ENCODE measurements at regions not wholly inside any gene's neighbourhood (a gene's known extent, or its start where the extent isn't known, plus 50 kb on each side); places are given as distances from the start of the nearest gene placed in this dataset.
"Not testable (repeated sequence)": the region's sequence is repeated elsewhere in the genome, so short reads cannot be mapped to it uniquely, and the experiment has no call there.

DNA sequence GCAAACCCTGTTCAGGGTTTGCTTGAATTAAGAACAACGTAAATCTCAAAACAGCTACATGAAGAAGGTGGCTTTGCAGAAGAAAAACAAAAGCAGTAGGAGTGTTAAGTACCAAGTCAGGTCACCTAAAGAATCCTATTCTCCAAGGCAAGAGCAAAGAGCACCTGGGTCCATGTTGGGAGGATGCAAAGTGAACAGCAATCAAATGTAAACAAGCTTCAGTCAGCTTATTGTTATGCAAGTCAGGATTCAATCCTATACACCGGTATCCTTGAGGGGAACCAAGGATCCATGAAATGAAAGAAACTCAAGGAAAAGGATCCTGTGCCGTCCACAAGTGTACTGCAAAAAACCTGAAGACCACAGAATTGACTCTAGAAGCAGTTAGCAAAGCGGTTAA is 261.0 kb upstream of the DDX18 start:
- DNase-seq, result no peak

DNA sequence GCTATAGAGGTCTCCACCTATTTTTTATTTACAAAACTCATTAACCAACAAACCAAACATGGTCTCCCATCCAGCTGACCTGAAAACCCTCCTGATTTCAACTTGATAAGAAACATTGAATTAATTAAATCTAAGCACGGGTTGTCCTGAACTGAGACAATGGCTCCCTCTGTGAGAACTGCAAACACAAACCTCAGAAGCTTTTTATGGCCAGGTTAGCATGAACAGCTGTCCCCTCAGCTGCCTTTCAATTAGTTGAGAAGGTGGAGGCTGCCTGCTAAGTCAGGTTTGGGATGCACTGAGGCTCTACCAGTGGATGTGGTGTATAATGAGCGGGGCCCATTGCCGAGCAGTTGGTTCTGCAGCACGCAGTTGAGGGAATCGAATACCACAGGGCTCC is 258.5 kb upstream of the DDX18 start:
- no peak for DNase-seq

DNA sequence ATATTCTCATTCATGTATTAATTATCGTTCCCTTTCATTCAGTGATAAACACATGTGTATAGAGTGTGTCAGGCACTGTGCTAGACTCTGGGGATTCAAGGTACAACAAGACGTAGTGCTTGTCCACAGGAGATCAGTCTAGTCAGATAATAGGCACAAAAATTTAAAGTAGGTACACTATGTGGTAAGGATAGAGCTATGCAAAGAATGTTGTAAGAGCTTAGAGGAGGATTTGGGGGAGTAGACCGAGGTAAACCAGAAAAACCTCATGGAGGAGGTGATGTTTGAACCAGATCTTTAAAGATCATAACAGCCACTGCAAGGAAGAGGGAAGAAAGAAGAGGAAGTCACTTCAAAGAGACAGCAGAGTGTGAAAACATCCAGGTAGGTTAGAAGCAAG is 256.9 kb upstream of the DDX18 start:
- DNase-seq, result no peak

DNA sequence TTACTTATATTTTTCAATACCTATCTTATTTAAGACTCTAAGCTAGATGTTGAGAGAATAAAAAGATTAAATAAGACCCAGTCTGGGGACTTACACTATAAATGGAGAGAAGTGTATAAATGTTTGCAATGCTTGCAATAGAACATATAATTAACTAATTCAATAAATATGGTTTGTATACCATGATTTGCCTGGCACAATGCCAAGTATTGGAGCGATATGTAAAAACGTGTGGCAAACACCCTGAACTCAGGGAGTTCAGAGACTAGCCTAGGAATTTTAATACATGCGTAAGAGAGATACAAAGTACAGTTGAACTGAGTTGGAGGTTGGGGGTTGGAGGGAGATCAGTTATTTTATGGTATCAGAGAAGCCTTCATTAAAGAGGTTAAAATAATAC is 251.8 kb upstream of the DDX18 start:
- no peak for DNase-seq

DNA sequence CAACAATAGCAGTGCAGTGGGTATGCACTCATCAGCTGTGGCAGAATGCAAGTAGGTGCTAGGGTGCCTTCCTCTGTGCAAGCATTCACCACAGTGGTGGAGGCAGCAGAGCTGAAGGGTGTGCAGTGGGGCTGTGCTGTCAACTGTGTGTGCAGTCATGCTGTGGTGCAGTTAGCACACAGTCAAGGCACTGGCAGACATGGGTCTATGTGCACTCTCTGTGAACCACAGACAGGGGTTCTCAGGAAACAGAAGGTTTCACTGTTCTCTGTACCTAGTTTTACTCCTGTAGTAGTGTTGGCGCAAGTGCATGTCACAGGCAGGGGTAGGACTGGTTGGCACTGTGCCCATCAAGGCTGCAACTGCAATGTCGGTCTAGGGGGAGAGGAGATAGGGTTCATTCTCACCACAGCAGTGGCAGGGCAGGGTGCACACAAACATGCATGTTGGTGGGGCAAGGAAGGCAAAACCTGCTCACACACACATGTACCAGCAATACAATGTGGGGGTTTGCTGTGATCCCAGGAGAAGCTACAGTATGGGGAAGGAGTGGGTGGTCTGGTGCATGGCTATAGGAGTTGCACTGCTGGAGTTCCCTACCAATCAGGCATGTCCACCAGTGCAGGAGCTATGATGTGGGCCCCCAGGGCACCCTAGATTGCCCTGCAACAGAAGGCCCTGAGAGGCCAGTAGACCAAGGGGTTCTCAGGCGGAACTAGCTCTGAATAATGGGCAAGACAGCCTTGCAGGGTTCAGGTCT is 242.7 kb upstream of the DDX18 start:
- DNase-seq, result no peak

DNA sequence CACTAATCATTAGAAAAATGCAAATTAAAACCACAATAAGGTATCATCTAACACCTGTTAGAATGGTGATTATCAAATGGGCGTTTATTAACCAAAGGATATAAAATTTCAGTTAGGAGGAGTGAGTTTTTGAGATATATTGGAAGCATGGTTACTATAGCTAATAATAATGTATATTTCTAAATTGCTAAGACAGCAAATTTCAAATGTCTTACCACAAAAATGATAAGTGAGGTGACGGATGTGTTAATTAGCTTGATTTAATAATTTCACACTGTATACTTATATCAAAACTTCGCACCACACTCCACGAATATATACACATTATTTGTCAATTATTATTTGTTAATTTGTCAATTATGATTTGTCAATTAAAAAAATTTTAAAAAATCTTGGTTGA is 227.2 kb upstream of the DDX18 start:
- no peak for DNase-seq

DNA sequence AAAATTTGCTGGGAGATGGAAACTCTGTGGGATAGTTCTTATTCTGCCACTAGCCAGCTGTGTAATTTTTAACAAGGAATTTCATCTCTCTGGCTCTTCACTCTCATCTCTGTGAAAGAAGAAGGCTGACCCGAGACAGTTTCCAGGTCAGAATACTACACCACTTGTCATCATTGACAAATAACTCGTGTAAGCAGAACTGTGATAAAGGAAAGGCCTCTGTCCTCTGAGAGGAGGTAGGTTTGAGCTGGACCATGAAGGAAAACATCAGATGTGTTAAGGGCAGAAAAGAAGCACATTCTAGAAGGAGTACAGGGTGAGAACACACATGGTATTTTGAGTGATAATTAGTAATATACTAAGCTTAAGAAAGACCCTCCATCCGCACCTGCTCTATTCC is 211.4 kb upstream of the DDX18 start:
- no peak for DNase-seq

DNA sequence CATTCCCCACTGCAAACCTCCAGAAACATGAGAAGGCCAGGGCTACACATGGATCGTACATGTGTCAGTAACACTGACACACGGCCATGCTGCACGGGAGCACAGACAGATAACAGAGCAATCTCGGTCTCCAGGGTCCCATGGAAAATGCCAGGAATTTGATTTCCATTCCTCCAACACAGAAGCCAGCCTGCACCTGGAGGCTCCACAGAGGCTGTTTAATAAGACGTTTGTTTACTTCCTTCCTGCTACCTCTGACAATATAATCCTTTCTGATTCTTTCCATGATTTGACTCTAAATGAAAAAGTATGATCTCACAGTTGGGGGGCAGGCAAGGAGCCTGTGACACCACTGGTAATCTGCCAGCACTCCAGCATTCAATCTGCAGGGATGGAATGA is 210.9 kb upstream of the DDX18 start:
- no peak for DNase-seq

DNA sequence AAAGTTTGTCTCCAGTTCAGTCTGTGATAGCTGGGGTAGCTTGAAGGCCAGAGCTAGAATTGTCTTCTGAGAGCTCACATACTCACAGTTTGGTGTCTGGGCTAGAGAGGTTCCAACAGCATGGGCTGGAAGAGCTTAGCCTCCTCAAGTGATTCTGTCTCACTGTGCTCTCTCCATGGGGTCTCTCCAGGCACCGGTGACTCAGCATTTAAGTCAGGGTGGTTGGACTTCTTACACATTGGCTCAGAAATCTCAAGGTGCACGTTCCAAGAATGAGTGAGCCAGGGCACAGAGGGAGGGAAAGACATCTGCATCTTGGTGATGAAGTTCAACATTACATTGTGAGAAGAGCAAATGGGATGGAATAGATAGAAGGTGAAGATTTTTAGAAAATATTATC is 207.3 kb upstream of the DDX18 start:
- DNase-seq, result no peak

DNA sequence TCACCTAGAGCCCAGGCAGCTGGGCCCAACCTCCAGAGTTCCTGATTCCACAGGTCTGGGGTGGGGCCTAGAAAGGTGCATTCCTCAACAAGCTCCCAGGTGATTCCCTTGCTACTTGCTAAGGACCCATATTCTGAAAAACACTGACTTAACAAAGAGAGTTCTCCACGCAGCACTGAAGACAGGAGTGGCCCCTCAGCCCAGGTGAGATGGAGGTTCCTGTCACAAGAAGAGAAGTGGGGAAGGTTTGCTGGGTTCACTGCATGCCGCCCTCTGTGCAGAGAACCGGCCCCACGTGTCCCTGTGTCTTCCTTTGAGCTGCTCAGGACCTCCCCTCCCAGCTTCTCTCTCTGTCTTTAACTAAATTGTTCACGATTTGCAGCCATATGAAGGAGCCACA is 201.4 kb upstream of the DDX18 start:
- DNase-seq, result no peak

DNA sequence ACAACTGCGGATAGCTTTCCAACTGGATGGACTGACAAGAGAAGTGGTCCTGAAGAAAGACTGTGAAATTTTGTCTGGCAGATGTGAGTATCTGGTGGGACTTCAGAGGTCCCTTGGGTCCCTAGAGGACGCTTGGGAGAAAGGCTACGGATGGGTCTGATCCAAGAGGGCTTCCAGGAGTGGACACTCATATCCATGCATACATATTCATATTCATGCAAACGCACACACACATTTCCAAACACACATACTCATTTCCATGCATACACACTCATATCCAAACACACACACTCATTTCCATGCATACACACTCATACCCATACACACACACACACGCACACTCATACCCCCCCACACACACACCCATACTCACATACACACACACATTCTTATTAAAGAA is 200.2 kb upstream of the DDX18 start:
- no peak for DNase-seq

DNA sequence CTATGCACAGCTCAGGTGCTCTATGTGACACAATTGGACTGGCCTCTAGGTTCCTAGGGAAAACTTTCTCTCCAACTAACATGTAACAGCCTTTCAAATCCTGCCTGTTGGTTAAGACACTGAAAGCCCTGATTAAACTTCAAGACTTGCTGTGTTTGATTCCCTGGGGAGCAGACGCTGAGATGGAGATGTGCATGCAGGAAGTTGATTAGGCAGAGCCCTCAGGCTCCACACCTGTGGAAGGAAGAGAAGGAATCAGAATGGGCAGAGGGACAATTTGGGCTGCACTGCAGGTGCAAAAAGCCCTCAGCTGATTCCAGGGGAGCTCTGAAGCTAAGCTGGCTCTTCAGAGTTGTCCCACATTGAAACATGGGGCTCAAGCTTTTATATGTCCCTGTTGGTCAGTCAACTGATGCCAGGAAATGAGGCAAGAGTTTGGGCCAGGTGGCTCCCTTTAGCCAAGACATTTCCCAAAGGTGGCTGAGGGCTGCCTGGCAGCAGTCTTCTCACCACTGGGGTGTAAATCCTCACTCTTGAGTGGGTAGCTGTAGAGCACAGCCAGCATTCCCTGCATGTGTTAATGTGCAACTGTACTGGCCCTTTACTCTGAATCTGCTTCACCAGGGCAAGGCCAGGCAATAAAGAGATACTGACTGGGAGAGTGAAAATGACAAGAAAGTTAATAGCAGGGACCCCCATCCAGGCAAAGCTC is 199.5 kb upstream of the DDX18 start:
- DNase-seq, result no peak

DNA sequence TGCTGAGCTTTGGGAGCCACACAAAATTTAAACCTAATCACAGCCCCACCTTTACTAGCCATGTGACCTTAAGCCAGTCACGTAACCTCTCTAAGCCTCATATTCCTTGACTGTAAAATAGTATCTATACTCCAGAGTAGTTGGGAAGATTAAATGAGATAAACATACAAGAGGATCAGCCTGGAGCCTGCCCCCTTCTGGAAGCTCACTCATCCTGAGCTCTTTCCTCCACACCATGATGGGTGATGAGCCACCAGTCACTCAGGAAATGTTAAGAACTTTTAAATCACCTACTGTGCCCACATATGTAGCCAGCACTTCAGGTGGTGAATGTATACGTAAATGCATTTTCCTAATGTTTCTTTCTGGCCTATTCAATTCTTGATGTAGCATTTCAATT is 195.9 kb upstream of the DDX18 start:
- no peak for DNase-seq

DNA sequence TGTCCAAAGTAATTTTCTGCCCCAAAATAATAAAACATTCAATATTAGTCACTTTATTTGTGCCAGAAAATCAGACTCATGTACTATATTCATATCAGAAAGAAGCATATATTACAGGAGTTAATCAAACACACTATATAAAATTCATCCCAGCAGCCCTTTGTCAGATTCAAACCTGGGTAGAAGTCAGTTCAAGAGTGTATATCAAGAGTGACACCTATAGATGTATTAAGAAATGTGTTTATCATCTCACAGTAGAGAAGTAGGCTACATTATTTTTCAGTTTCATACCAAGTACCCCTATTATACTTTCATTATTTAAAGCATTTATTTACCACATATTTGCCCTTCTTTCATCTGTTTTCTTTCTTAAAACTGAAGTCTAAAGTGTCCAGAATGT is 193.2 kb upstream of the DDX18 start:
- DNase-seq, result no peak

DNA sequence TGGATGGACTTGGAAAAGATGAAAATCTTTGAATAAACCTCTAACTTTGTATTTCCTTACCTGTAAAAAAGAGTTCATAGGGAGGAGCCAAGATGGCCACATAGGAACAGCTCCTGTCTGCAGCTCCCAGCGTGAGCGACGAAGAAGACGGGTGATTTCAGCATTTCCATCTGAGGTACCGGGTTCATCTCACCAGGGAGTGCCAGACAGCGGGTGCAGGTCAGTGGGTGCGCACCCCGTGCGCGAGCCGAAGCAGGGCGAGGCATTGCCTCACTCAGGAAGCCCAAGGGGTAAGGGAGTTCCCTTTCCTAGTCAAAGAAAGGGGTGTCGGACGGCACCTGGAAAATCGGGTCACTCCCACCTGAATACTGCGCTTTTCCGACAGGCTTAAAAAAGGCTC is 191.3 kb upstream of the DDX18 start:
- not testable (repeated sequence) for DNase-seq

DNA sequence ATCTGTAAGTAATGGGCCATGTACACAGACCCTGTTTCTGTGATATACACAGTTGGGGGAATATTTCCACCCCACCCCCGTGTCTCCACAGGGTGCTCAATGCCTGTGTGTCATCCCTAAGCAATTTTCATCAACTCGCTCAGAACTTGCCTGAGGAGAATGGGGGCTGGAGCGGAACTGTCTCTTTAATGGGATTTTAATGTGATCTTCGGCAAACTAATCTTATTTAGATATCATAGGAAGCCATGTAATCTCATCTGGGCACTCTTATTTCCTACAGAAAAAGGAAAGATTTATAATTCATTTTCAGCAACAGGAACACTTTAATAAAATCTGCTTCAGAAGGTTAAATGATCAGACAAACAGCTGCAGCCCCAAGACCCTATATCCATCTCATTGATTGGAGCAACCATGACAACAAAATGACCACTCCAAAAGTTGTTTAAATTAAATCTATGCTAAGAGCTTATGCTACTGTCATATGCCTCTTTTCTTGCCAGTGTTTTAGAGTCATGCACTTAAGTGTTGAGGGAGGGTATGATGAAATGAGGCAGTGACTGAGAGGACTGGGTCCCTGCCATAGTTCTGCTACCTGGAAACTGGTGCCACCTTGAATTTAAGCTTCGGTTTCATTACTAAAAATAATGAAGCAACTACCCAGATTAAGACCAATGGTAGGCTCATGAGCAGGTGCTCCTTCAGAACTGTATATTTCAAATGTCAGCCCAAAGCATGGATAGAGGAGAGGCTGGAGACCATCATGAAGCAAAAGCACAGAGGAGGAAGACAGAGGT is 183.1 kb upstream of the DDX18 start:
- DNase-seq, result no peak

DNA sequence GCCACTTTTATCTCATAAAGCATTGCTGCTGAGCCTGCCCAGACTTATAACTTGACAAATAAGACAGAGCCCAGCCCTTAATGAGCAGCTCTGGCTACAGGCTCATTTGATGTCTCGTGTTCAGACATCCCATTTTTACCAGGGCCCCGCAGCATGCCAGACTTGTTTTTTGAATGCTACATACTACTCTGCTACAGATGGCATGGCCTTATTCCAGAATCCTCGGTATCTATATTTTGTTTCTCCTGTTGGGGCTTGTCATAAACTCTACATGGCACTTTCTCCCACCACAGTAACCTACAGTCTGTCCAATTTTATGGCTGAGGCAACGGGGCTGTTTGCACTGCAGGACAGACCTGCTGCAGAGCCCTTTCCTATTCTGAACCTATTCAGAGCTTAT is 179.0 kb upstream of the DDX18 start:
- no peak for DNase-seq

DNA sequence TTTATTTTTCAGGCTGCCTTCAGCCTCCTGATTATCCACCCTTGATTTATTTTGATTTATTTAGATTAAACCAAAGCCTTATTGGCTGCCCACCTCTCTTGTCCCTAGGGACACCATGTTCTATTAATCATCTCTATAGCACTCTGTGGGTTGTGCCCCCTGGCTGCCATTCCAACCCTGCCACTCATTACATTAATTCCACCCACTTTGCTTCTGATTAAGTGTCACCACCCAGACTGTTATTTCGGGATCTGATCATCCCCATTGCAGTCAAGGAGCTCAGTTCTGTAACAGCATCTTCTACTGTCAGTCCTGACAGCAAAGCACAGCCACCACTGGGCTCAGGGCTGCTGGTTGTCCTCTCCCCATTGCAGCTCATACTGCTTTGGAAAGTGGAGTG is 175.1 kb upstream of the DDX18 start:
- DNase-seq, result no peak

DNA sequence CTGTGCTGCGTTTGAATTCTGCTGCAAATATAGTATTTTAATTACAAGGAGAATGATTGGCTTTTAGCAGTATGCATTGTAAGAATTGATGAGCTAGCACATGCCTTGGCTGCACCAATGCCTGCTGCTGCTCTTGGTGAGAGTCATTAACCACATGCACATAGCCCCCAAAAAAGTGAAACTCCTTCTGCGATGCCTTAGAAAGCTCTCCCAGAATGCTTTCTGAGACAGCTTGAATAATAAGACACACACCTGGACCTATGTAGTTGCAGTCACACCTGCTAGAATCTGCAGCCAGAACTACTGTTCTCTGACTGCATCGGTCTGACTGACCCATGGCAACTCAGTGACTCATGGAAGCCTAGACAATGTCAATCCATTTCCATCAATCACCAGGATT is 170.1 kb upstream of the DDX18 start:
- DNase-seq, result no peak

DNA sequence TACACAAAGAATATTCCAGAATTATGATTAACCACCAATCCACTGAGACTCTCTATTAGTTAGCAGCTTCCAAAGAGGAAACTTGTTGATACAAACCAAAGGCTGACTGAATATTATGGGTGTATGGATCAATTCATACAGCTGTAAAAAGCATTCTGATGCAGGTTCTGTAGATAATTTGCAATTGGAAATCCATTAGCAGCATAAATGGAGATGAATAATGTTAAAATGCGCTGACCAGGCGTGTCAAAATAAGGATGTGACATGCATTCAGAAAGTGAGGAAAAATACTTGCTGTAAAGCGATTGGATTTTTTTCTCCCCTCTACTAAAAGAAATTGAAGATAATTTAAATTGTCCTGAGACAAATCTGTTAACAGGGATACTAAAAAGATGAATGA is 169.0 kb upstream of the DDX18 start:
- no peak for DNase-seq

DNA sequence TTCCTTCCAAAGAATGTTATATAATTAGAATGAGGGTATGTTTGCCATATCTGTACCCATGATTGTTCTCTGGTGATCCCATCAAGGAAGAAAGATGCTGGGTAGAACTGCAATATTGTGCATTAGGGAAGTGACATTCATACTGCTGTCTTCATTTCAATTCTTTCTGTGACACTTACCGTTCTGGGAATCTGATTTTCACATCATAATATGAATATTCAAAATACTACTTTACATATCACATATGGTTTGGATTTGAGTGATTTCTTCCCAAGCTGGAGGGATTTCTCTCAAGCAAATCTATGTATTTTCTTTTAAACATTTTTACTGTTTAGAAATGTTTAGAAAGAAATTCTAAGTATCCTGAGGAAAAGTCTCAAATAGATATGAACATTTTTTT is 168.4 kb upstream of the DDX18 start:
- DNase-seq, result no peak

DNA sequence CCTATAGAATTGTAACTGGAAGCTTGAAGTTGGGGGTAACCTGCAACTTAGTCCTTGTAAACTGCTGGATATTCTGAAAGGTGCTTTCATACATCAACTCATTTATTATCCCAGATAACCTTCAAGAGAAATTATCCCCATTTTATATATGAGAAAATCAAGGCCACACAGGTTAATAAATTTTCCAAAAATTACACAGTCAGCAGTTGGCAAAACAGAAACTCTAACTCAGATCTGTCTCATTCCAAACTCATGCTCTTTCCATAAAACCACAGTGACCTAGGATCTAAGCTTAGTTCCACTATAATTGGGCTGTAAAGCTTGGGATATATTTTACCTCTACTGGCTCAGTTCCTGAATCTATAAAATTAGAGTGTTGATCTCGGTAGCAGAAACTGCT is 167.6 kb upstream of the DDX18 start:
- DNase-seq, result no peak

DNA sequence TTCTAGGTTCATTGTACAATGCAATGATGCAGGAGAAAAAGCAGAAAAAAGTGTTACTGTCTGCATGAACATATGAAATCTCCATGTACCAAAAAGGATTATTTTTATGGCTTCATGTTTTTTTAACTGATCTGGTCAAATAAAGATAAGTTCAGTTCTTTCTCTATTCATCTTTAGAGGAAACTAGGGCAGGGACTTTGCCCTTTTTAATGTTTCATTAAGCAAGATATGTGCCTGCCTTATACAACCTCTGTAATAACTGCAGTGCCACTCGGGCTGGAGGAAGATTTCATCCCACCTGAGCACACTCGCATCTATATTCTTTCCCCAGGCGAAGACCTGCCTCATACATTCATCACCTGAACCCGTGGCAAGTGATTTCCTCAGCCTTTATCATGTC is 157.9 kb upstream of the DDX18 start:
- no peak for DNase-seq

DNA sequence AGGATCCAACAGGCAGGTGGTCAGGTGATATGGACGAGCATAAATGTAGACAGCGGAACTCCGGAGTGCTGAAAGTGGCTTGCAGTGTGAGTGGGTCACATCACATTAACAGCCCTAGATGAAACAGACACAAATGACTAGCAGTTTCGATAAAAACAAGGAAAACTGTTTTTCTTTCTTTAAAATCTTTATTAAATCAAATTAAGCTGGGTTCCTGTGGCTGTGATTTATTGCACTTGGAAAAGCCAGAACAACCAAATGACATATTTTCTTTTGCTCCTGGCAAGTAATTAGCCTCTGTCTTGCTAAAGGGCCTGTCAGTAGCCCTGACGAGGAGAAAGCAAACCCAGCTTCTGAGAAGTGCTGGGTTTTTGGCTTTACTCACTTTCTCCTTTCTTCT is 152.9 kb upstream of the DDX18 start:
- no peak for DNase-seq

All from right kidney (tissue), 1 donor.